H1 (cell line): ENCODE measurements at regions not wholly inside any gene's neighbourhood (a gene's known extent, or its start where the extent isn't known, plus 50 kb on each side); places are given as distances from the start of the nearest gene placed in this dataset.

Experiments used
- CBX8 ChIP-seq: fragments of 300-800, 300-1000 bp; sonication (generic); IDR thresholded peaks from 2 replicates; pipeline ENCODE4 v1.7.1; 2016; ENCODE audit warnings: low read depth, low read length, borderline replicate concordance
- MAFK ChIP-seq: IDR thresholded peaks from 2 replicates; pipeline ENCODE4 v1.6.1; 2012; ENCODE audit warnings: low read depth, mild to moderate bottlenecking, improper control_type of control experiment, low read length
- NANOG ChIP-seq: IDR thresholded peaks from 2 replicates; pipeline ENCODE4 v1.6.1; 2011; ENCODE audit warnings: low read length, low read depth, mild to moderate bottlenecking, inconsistent platforms; ENCODE audit not compliant: insufficient read depth, poor library complexity, severe bottlenecking
- TAF7 ChIP-seq: optimal IDR thresholded peaks from 2 replicates; pipeline ENCODE3; 2011; ENCODE audit warnings: low read depth, mild to moderate bottlenecking, inconsistent platforms, low read length, moderate library complexity, borderline replicate concordance
- TF ChIP-seq, protein P1 (sequence below): fragments of 300-600 bp; sonication (generic); IDR thresholded peaks from 2 replicates; pipeline ENCODE4 v1.7.1; 2012; ENCODE audit warnings: low read length, moderate library complexity, mild to moderate bottlenecking, inconsistent platforms; ENCODE audit not compliant: insufficient replicate concordance
- TF ChIP-seq, protein P2 (sequence below): IDR thresholded peaks from 2 replicates; pipeline ENCODE4 v1.6.1; 2012; ENCODE audit warnings: inconsistent platforms

DNA sequence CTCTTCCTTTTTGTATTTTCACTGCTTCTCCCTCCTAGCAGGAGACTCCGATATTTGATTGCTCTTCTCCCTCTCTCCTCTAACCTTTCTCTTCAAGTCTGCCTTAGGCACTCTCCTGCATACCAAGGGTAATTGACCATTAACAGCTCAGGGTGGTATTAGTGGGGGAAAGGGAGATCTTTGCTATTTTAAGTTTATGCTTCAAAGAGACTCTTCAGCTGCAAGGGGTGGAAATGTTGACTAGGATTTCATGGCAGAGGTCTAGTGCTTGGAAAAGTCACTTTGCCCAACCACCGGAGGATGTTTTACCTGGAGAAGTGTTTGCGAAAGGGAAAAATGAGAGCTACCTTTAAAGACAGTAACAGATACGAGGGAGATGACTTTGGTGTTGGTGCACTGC, 453.7 kb downstream of the SLC4A3 start (continued):
- TF ChIP-seq, protein P1, sequence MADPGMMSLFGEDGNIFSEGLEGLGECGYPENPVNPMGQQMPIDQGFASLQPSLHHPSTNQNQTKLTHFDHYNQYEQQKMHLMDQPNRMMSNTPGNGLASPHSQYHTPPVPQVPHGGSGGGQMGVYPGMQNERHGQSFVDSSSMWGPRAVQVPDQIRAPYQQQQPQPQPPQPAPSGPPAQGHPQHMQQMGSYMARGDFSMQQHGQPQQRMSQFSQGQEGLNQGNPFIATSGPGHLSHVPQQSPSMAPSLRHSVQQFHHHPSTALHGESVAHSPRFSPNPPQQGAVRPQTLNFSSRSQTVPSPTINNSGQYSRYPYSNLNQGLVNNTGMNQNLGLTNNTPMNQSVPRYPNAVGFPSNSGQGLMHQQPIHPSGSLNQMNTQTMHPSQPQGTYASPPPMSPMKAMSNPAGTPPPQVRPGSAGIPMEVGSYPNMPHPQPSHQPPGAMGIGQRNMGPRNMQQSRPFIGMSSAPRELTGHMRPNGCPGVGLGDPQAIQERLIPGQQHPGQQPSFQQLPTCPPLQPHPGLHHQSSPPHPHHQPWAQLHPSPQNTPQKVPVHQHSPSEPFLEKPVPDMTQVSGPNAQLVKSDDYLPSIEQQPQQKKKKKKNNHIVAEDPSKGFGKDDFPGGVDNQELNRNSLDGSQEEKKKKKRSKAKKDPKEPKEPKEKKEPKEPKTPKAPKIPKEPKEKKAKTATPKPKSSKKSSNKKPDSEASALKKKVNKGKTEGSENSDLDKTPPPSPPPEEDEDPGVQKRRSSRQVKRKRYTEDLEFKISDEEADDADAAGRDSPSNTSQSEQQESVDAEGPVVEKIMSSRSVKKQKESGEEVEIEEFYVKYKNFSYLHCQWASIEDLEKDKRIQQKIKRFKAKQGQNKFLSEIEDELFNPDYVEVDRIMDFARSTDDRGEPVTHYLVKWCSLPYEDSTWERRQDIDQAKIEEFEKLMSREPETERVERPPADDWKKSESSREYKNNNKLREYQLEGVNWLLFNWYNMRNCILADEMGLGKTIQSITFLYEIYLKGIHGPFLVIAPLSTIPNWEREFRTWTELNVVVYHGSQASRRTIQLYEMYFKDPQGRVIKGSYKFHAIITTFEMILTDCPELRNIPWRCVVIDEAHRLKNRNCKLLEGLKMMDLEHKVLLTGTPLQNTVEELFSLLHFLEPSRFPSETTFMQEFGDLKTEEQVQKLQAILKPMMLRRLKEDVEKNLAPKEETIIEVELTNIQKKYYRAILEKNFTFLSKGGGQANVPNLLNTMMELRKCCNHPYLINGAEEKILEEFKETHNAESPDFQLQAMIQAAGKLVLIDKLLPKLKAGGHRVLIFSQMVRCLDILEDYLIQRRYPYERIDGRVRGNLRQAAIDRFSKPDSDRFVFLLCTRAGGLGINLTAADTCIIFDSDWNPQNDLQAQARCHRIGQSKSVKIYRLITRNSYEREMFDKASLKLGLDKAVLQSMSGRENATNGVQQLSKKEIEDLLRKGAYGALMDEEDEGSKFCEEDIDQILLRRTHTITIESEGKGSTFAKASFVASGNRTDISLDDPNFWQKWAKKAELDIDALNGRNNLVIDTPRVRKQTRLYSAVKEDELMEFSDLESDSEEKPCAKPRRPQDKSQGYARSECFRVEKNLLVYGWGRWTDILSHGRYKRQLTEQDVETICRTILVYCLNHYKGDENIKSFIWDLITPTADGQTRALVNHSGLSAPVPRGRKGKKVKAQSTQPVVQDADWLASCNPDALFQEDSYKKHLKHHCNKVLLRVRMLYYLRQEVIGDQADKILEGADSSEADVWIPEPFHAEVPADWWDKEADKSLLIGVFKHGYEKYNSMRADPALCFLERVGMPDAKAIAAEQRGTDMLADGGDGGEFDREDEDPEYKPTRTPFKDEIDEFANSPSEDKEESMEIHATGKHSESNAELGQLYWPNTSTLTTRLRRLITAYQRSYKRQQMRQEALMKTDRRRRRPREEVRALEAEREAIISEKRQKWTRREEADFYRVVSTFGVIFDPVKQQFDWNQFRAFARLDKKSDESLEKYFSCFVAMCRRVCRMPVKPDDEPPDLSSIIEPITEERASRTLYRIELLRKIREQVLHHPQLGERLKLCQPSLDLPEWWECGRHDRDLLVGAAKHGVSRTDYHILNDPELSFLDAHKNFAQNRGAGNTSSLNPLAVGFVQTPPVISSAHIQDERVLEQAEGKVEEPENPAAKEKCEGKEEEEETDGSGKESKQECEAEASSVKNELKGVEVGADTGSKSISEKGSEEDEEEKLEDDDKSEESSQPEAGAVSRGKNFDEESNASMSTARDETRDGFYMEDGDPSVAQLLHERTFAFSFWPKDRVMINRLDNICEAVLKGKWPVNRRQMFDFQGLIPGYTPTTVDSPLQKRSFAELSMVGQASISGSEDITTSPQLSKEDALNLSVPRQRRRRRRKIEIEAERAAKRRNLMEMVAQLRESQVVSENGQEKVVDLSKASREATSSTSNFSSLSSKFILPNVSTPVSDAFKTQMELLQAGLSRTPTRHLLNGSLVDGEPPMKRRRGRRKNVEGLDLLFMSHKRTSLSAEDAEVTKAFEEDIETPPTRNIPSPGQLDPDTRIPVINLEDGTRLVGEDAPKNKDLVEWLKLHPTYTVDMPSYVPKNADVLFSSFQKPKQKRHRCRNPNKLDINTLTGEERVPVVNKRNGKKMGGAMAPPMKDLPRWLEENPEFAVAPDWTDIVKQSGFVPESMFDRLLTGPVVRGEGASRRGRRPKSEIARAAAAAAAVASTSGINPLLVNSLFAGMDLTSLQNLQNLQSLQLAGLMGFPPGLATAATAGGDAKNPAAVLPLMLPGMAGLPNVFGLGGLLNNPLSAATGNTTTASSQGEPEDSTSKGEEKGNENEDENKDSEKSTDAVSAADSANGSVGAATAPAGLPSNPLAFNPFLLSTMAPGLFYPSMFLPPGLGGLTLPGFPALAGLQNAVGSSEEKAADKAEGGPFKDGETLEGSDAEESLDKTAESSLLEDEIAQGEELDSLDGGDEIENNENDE, result no peak
- TF ChIP-seq CBX8 (no peak), TAF7 (no peak), NANOG (no peak), MAFK (no peak)
- TF ChIP-seq, protein P2, sequence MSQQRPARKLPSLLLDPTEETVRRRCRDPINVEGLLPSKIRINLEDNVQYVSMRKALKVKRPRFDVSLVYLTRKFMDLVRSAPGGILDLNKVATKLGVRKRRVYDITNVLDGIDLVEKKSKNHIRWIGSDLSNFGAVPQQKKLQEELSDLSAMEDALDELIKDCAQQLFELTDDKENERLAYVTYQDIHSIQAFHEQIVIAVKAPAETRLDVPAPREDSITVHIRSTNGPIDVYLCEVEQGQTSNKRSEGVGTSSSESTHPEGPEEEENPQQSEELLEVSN, result no peak
